K562 (cell line): ENCODE measurements at regions not wholly inside any gene's neighbourhood (a gene's known extent, or its start where the extent isn't known, plus 50 kb on each side); places are given as distances from the start of the nearest gene placed in this dataset.

Source experiments
- ATAC-seq: fragments of 200-7000 bp; cut with Tn5 transposase; 3 replicates; pipeline ENCODE4 v1.9.1; 2020; ENCODE audit warnings: moderate library complexity
- BruUV-seq: library from RNA; stranded (reverse); fragments of 400-500 nt; replicated peaks from 2 replicates; lab custom pipeline; 2021; lab: Mats Ljungman, UMichigan
- CTCF ChIA-PET: fragments of 300-600 bp; formaldehyde crosslinking; extraction: SDS; loops from one replicate; lab custom pipeline; 2021; ENCODE audit warnings: low intra/inter-chr PET ratio; lab: Yijun Ruan, JAX
- POLR2A ChIA-PET: fragments of 300-600, 350-650 bp; sonication (Branson Sonifier 250); formaldehyde crosslinking; extraction: SDS; loops from one replicate; lab custom pipeline; 2021; ENCODE audit warnings: antibody characterized with exemption, inconsistent platforms; lab: Yijun Ruan, JAX
- DNase-seq, 4 experiments: peaks; one replicate each; pipeline versions ENCODE4 v3.0.0 to v3.0.0-alpha.2; 2011 to 2018; ENCODE audit warnings: low spot score in 3 of 4, mixed read lengths in 3 of 4; ENCODE audit errors: extremely low read depth in 1 of 4
- FAIRE-seq: peaks from 2 replicates; lab custom pipeline; 2011; peaks lifted over from hg19 to GRCh38; lab: Jason Lieb, UNC
- H2AFZ ChIP-seq: 2 replicates; pipeline ENCODE4 v1.6.0; 2011; ENCODE audit warnings: low read depth, low read length, control low read depth, inconsistent platforms
- H3K27ac ChIP-seq: fragments of 200-600 bp; 3 replicates; pipeline ENCODE4 v1.8.0; 2011; ENCODE audit warnings: low read depth, mild to moderate bottlenecking, control low read depth, inconsistent platforms, low read length, moderate library complexity, mixed read lengths; ENCODE audit errors: extremely low read depth
- H3K27me3 ChIP-seq, 2 experiments: fragments of 300-600 bp in 1 of 2; 2 replicates in 1 of 2; 3 replicates in 1 of 2; pipeline versions ENCODE4 v1.6.0 to v1.8.0; 2011; ENCODE audit warnings: inconsistent platforms in 2 of 2, low read length in 2 of 2, mild to moderate bottlenecking in 1 of 2, mixed read lengths in 1 of 2, moderate library complexity in 1 of 2; ENCODE audit not compliant: control insufficient read depth in 2 of 2, insufficient read depth in 2 of 2
- H3K36me3 ChIP-seq: fragments of 300-600 bp; 3 replicates; pipeline ENCODE4 v1.8.0; 2011; ENCODE audit warnings: mild to moderate bottlenecking, low read length, inconsistent platforms; ENCODE audit not compliant: control insufficient read depth, insufficient read depth
- H3K4me1 ChIP-seq, 2 experiments: fragments of 200-600 bp in 1 of 2; replicated peaks in 1 of 2; 2 replicates in 1 of 2; 3 replicates in 1 of 2; pipeline versions ENCODE4 v1.5.1 to v1.8.0; 2011; ENCODE audit warnings: inconsistent platforms in 2 of 2, low read length in 2 of 2, mild to moderate bottlenecking in 1 of 2, mixed read lengths in 1 of 2, moderate library complexity in 1 of 2; ENCODE audit not compliant: control insufficient read depth in 2 of 2, insufficient read depth in 2 of 2
- H3K4me2 ChIP-seq: 2 replicates; pipeline ENCODE4 v1.6.1; 2011; ENCODE audit warnings: low read length, control low read depth, inconsistent platforms, mixed read lengths; ENCODE audit not compliant: insufficient read depth
- H3K4me3 ChIP-seq: fragments of 200-600 bp; sonication (generic), shearing (Covaris generic); 2 replicates; pipeline ENCODE4 v1.5.1; 2016; ENCODE audit warnings: control low read depth, inconsistent platforms
- H3K79me2 ChIP-seq: fragments of 200-600 bp; 3 replicates; pipeline ENCODE4 v1.8.0; 2011; ENCODE audit warnings: low read length, inconsistent platforms; ENCODE audit not compliant: control insufficient read depth, insufficient read depth
- H3K9ac ChIP-seq, 2 experiments: 2 replicates each; pipeline versions ENCODE4 v1.6.0 to v1.6.1; 2011; ENCODE audit warnings: low read depth in 2 of 2, low read length in 2 of 2, control low read depth in 1 of 2, inconsistent platforms in 1 of 2, mild to moderate bottlenecking in 1 of 2, mixed read lengths in 1 of 2; ENCODE audit not compliant: insufficient read depth in 1 of 2
- H3K9me1 ChIP-seq: one replicate; pipeline ENCODE4 v1.6.0; 2011; ENCODE audit warnings: inconsistent platforms, mild to moderate bottlenecking, low read length, moderate library complexity; ENCODE audit not compliant: control insufficient read depth, insufficient read depth
- H3K9me3 ChIP-seq: replicated peaks from 2 replicates; pipeline ENCODE4 v1.5.1; 2011; ENCODE audit warnings: low read depth, low read length, inconsistent platforms; ENCODE audit not compliant: control insufficient read depth, insufficient read depth
- H4K20me1 ChIP-seq: replicated peaks from 2 replicates; pipeline ENCODE4 v1.6.1; 2011; ENCODE audit warnings: low read length, inconsistent platforms, mixed read lengths; ENCODE audit not compliant: control insufficient read depth, insufficient read depth
- CBX8 ChIP-seq: fragments of 200-600 bp; sonication (generic); IDR thresholded peaks from 2 replicates; pipeline ENCODE4 v1.6.1; 2012; ENCODE audit warnings: borderline replicate concordance, mixed run types, low read depth, mild to moderate bottlenecking, moderate library complexity, mixed read lengths, low read length, control low read depth, inconsistent platforms; ENCODE audit not compliant: poor library complexity, severe bottlenecking; ENCODE audit errors: extremely low read depth
- CTCF ChIP-seq, 3 experiments: IDR thresholded peaks in 2 of 3; conservative IDR thresholded peaks in 1 of 3; 2 replicates each; pipeline ENCODE4 v1.5.1; 2011 to 2012; ENCODE audit warnings: low read length in 3 of 3, mild to moderate bottlenecking in 3 of 3, control low read depth in 2 of 3, improper control_type of control experiment in 1 of 3, inconsistent platforms in 1 of 3, low read depth in 1 of 3, mixed read lengths in 1 of 3, moderate library complexity in 1 of 3; ENCODE audit not compliant: insufficient read depth in 2 of 3
- EGR1 ChIP-seq: fragments of 450-650 bp; conservative IDR thresholded peaks from 2 replicates; pipeline ENCODE4 v1.6.1; 2017; ENCODE audit warnings: mild to moderate bottlenecking
- ZMIZ1 ChIP-seq, 2 experiments: fragments of 150-350 bp in 1 of 2; IDR thresholded peaks; 2 replicates each; pipeline ENCODE4 v1.6.1; 2012 to 2016; ENCODE audit warnings: low read depth in 2 of 2, low read length in 2 of 2, mild to moderate bottlenecking in 1 of 2, moderate library complexity in 1 of 2
- ZNF232 ChIP-seq: sonication (generic); formaldehyde crosslinking; IDR thresholded peaks from 2 replicates; pipeline ENCODE4 v1.8.0; 2022; ENCODE audit warnings: mild to moderate bottlenecking, missing genetic modification reagents
- WGBS: fragments of 100-300 bp; shearing (Covaris generic); methylation state at CpG from one replicate; pipeline ENCODE4 v1.1.6; 2016; ENCODE audit warnings: low coverage, mixed read lengths; ENCODE audit not compliant: insufficient coverage; ENCODE audit errors: missing lambda C conversion rate; 5-methylcytosine and 5-hydroxymethylcytosine counted together
- in situ Hi-C: fragments of 300-500 bp; cut with MboI; formaldehyde crosslinking; loops from 4 replicates; pipeline ENCODE4 v1.15.0; 2018; ENCODE audit warnings: inconsistent platforms, mixed read lengths
- intact Hi-C: fragments of 100-400 bp; cut with micrococcal nuclease; formaldehyde crosslinking; loops from 2 replicates; pipeline ENCODE4 v1.14.2; 2022

GRCh38 chr2:151197184-151198108, 64.2 kb downstream of the RBM43 start (continued):
- TF ChIP-seq ZMIZ1 (IDR thresholded peaks at IDR 0.05; ENCODE audit: low read depth in 2 of 2, low read length in 2 of 2) (no peak), EGR1 (no peak), CBX8 (no peak)

- WGBS: under 1% methylated on average over 4 of the region's 4 CpGs
- Histone ChIP-seq H2AFZ (no peak overlapping the region), H3K27ac (no peak overlapping the region), H3K9me3 (no peaks in the 10 kb centered on the region), H3K9me1 (no peaks in the 10 kb centered on the region), H3K9ac (no peak overlapping the region), H3K4me3 (no peak overlapping the region), H3K27me3 (no peaks in the 10 kb centered on the region), H3K79me2 (no peaks in the 10 kb centered on the region), H3K36me3 (no peaks in the 10 kb centered on the region), H4K20me1 (no peaks in the 10 kb centered on the region), H3K4me2 (no peak overlapping the region), H3K4me1 (peaks cover 0 to 2% of the 10 kb centered on the region in 2 experiments; a peak in 2 of 5 replicates)
- ChIA-PET CTCF (interaction anchor here (1.2 kb wide), 1 partner anchor 45 kb away, joined by 5 read pairs; no protein-coding TSS in a partner anchor), POLR2A (interaction anchor here (1.6 kb wide), 1 partner anchor 10 kb away, joined by 3 read pairs; no protein-coding TSS in a partner anchor)
- no peak for FAIRE-seq
- ATAC-seq: no peak
- intact Hi-C loops (no loop called here), in situ Hi-C loops (no loop called here)
- DNase-seq: no peak
- no TSS peak for BruUV-seq
- 0 out of 6 replicates have a peak, but pooled peaks of 1 of the 3 experiments have one; percentile 12 for TF ChIP-seq CTCF (IDR thresholded peaks at IDR 0.05 in 2 of 3, conservative IDR thresholded peaks at IDR 0.05 in 1 of 3; ENCODE audit: insufficient read depth in 2 of 3, low read depth in 1 of 3, low read length in 3 of 3)
- no peak for TF ChIP-seq ZNF232 (CRISPR knock-in tag)
These were observed 68.1 kb downstream of the RBM43 start for GRCh38 chr2:151193576-151193975.
